ENCODE measurements at regions not wholly inside any gene's neighbourhood (a gene's known extent, or its start where the extent isn't known, plus 50 kb on each side); places are given as distances from the start of the nearest gene placed in this dataset.
A peak's percentile ranks its signal among the peaks of the same experiment; 100 is the strongest.

GRCh38 chr3:144754076-144754783 lies 782.6 kb downstream of the DIPK2A start:
- Histone ChIP-seq H3K4me3 (ENCODE audit: low read length) (no peak overlapping the region), H3K4me1 (ENCODE audit: control insufficient read depth, insufficient read depth, low read length) (no peaks in the 10 kb centered on the region), H3K9me3 (replicated peaks; ENCODE audit: control insufficient read depth, low read depth, low read length) (no peaks in the 10 kb centered on the region), H3K27ac (ENCODE audit: low read length) (no peak overlapping the region), H3K27me3 (ENCODE audit: control insufficient read depth, insufficient read depth, low read length) (no peaks in the 10 kb centered on the region), H3K36me3 (ENCODE audit: control insufficient read depth, insufficient read depth, low read length) (no peaks in the 10 kb centered on the region)
- 50% methylated on average over 2 of the region's 3 CpGs for WGBS (ENCODE audit: insufficient coverage)
- no peak for DNase-seq

- Histone ChIP-seq H3K4me3 (ENCODE audit: low read length) (no peak overlapping the region), H3K36me3 (ENCODE audit: control insufficient read depth, insufficient read depth, low read length) (no peaks in the 10 kb centered on the region), H3K4me1 (ENCODE audit: control insufficient read depth, insufficient read depth, low read length) (no peaks in the 10 kb centered on the region), H3K27ac (ENCODE audit: low read length) (no peak overlapping the region), H3K9me3 (replicated peaks; ENCODE audit: control insufficient read depth, low read depth, low read length) (no peaks in the 10 kb centered on the region), H3K27me3 (ENCODE audit: control insufficient read depth, insufficient read depth, low read length) (no peaks in the 10 kb centered on the region)
- 97% methylated on average over 19 of the region's 27 CpGs for WGBS (ENCODE audit: insufficient coverage)
- no peak for DNase-seq
Observed at GRCh38 chr3:144756704-144757440, 785.2 kb downstream of the DIPK2A start.

GRCh38 chr3:144760831-144761230 lies 789.2 kb downstream of the DIPK2A start:
- no peaks in the 10 kb centered on the region for H3K9me3 ChIP-seq (replicated peaks; ENCODE audit: control insufficient read depth, low read depth, low read length)
- no peak overlapping the region for H3K4me3 ChIP-seq (ENCODE audit: low read length)
- H3K4me1 ChIP-seq (ENCODE audit: control insufficient read depth, insufficient read depth, low read length), result no peaks in the 10 kb centered on the region
- H3K36me3 ChIP-seq (ENCODE audit: control insufficient read depth, insufficient read depth, low read length), result no peaks in the 10 kb centered on the region
- WGBS (ENCODE audit: insufficient coverage), result no CpG with 5 or more reads among the region's 2 CpGs
- peak; percentile 11 for DNase-seq
- H3K27me3 ChIP-seq (ENCODE audit: control insufficient read depth, insufficient read depth, low read length), result no peaks in the 10 kb centered on the region
- H3K27ac ChIP-seq (ENCODE audit: low read length), result no peak overlapping the region

- Histone ChIP-seq H3K9me3 (replicated peaks; ENCODE audit: control insufficient read depth, low read depth, low read length) (no peaks in the 10 kb centered on the region), H3K27ac (ENCODE audit: low read length) (no peak overlapping the region), H3K27me3 (ENCODE audit: control insufficient read depth, insufficient read depth, low read length) (no peaks in the 10 kb centered on the region), H3K4me1 (ENCODE audit: control insufficient read depth, insufficient read depth, low read length) (no peaks in the 10 kb centered on the region), H3K4me3 (ENCODE audit: low read length) (no peak overlapping the region), H3K36me3 (ENCODE audit: control insufficient read depth, insufficient read depth, low read length) (no peaks in the 10 kb centered on the region)
- no peak for DNase-seq
- WGBS (ENCODE audit: insufficient coverage), result no CpG with 5 or more reads among the region's 1 CpG
Observed at GRCh38 chr3:144762091-144762490, 790.5 kb downstream of the DIPK2A start.

GRCh38 chr3:144763878-144764454 lies 792.3 kb downstream of the DIPK2A start:
- Histone ChIP-seq H3K4me3 (ENCODE audit: low read length) (no peak overlapping the region), H3K9me3 (replicated peaks; ENCODE audit: control insufficient read depth, low read depth, low read length) (no peaks in the 10 kb centered on the region), H3K4me1 (ENCODE audit: control insufficient read depth, insufficient read depth, low read length) (no peaks in the 10 kb centered on the region), H3K27ac (ENCODE audit: low read length) (no peak overlapping the region), H3K36me3 (ENCODE audit: control insufficient read depth, insufficient read depth, low read length) (no peaks in the 10 kb centered on the region), H3K27me3 (ENCODE audit: control insufficient read depth, insufficient read depth, low read length) (no peaks in the 10 kb centered on the region)
- 89% methylated on average over 1 of the region's 3 CpGs for WGBS (ENCODE audit: insufficient coverage)
- no peak for DNase-seq

- Histone ChIP-seq H3K27me3 (ENCODE audit: control insufficient read depth, insufficient read depth, low read length) (no peaks in the 10 kb centered on the region), H3K9me3 (replicated peaks; ENCODE audit: control insufficient read depth, low read depth, low read length) (no peaks in the 10 kb centered on the region), H3K4me3 (ENCODE audit: low read length) (no peak overlapping the region), H3K36me3 (ENCODE audit: control insufficient read depth, insufficient read depth, low read length) (no peaks in the 10 kb centered on the region), H3K4me1 (ENCODE audit: control insufficient read depth, insufficient read depth, low read length) (peaks cover 2% of the 10 kb centered on the region), H3K27ac (ENCODE audit: low read length) (peak overlapping the region; percentile 32)
- peak; percentile 75 for DNase-seq
- WGBS (ENCODE audit: insufficient coverage), result no CpG with 5 or more reads among the region's 1 CpG
Observed at GRCh38 chr3:144770281-144770680, 798.7 kb downstream of the DIPK2A start.

GRCh38 chr3:144770915-144771351 lies 799.3 kb downstream of the DIPK2A start:
- no peaks in the 10 kb centered on the region for H3K27me3 ChIP-seq (ENCODE audit: control insufficient read depth, insufficient read depth, low read length)
- H3K36me3 ChIP-seq (ENCODE audit: control insufficient read depth, insufficient read depth, low read length), result no peaks in the 10 kb centered on the region
- H3K4me1 ChIP-seq (ENCODE audit: control insufficient read depth, insufficient read depth, low read length), result peaks cover 2% of the 10 kb centered on the region
- WGBS (ENCODE audit: insufficient coverage), result no CpG with 5 or more reads among the region's 1 CpG
- H3K9me3 ChIP-seq (replicated peaks; ENCODE audit: control insufficient read depth, low read depth, low read length), result no peaks in the 10 kb centered on the region
- no peak overlapping the region for H3K27ac ChIP-seq (ENCODE audit: low read length)
- H3K4me3 ChIP-seq (ENCODE audit: low read length), result no peak overlapping the region
- DNase-seq, result peak; percentile 60

- DNase-seq, result peak; percentile 38
- no CpG with 5 or more reads among the region's 2 CpGs for WGBS (ENCODE audit: insufficient coverage)
- H3K27ac ChIP-seq (ENCODE audit: low read length), result peak overlapping the region; percentile 21
Observed at GRCh38 chr3:144771381-144771870, 799.8 kb downstream of the DIPK2A start.

GRCh38 chr3:144772372-144772771 lies 800.7 kb downstream of the DIPK2A start:
- Histone ChIP-seq H3K4me1 (ENCODE audit: control insufficient read depth, insufficient read depth, low read length) (peaks cover 2% of the 10 kb centered on the region), H3K4me3 (ENCODE audit: low read length) (no peak overlapping the region), H3K27me3 (ENCODE audit: control insufficient read depth, insufficient read depth, low read length) (no peaks in the 10 kb centered on the region), H3K27ac (ENCODE audit: low read length) (no peak overlapping the region), H3K36me3 (ENCODE audit: control insufficient read depth, insufficient read depth, low read length) (no peaks in the 10 kb centered on the region), H3K9me3 (replicated peaks; ENCODE audit: control insufficient read depth, low read depth, low read length) (no peaks in the 10 kb centered on the region)
- no CpG with 5 or more reads among the region's 3 CpGs for WGBS (ENCODE audit: insufficient coverage)
- no peak for DNase-seq

More at GRCh38 chr3:144771381-144771870, 799.8 kb downstream of the DIPK2A start:
- Histone ChIP-seq H3K4me3 (ENCODE audit: low read length) (no peak overlapping the region), H3K4me1 (ENCODE audit: control insufficient read depth, insufficient read depth, low read length) (peaks cover 2% of the 10 kb centered on the region), H3K27me3 (ENCODE audit: control insufficient read depth, insufficient read depth, low read length) (no peaks in the 10 kb centered on the region), H3K9me3 (replicated peaks; ENCODE audit: control insufficient read depth, low read depth, low read length) (no peaks in the 10 kb centered on the region), H3K36me3 (ENCODE audit: control insufficient read depth, insufficient read depth, low read length) (no peaks in the 10 kb centered on the region)

GRCh38 chr3:144773350-144773749 lies 801.7 kb downstream of the DIPK2A start:
- H3K27me3 ChIP-seq (ENCODE audit: control insufficient read depth, insufficient read depth, low read length), result no peaks in the 10 kb centered on the region
- WGBS (ENCODE audit: insufficient coverage), result no CpG with 5 or more reads among the region's 4 CpGs

More at GRCh38 chr3:144773350-144773749, 801.7 kb downstream of the DIPK2A start:
- Histone ChIP-seq H3K4me1 (ENCODE audit: control insufficient read depth, insufficient read depth, low read length) (peaks cover 2% of the 10 kb centered on the region), H3K27ac (ENCODE audit: low read length) (no peak overlapping the region), H3K4me3 (ENCODE audit: low read length) (no peak overlapping the region), H3K9me3 (replicated peaks; ENCODE audit: control insufficient read depth, low read depth, low read length) (no peaks in the 10 kb centered on the region), H3K36me3 (ENCODE audit: control insufficient read depth, insufficient read depth, low read length) (no peaks in the 10 kb centered on the region)
- DNase-seq, result no peak

Measured in muscle of leg (tissue), 3 donors.